HEK293 (cell line): ENCODE measurements at regions not wholly inside any gene's neighbourhood (a gene's known extent, or its start where the extent isn't known, plus 50 kb on each side); places are given as distances from the start of the nearest gene placed in this dataset.

Experiments
- CTCF ChIA-PET: fragments of 350-600 bp; formaldehyde crosslinking; extraction: SDS; loops from one replicate; lab custom pipeline; 2021; ENCODE audit warnings: antibody characterized with exemption; lab: Yijun Ruan, JAX
- POLR2A ChIA-PET: fragments of 300-600 bp; formaldehyde crosslinking; extraction: SDS; loops from one replicate; lab custom pipeline; 2020; ENCODE audit warnings: antibody characterized with exemption, inconsistent platforms; lab: Yijun Ruan, JAX
- H3K27ac ChIP-seq: fragments of 200-500 bp; sonication (Bioruptor generic); 2 replicates; pipeline ENCODE4 v1.5.1; 2014; ENCODE audit warnings: low read depth, low read length, control low read depth, inconsistent platforms; ENCODE audit errors: extremely low read depth
- H3K36me3 ChIP-seq, 2 experiments: fragments of 200-500 bp in 1 of 2; sonication (Bioruptor generic) in 1 of 2; 1 replicate in 1 of 2; 2 replicates in 1 of 2; pipeline ENCODE4 v1.5.1; 2014 to 2017; ENCODE audit warnings: inconsistent platforms in 2 of 2, low read length in 2 of 2; ENCODE audit not compliant: control insufficient read depth in 2 of 2, insufficient read depth in 1 of 2
- H3K4me1 ChIP-seq: fragments of 200-500 bp; sonication (Bioruptor generic); 2 replicates; pipeline ENCODE4 v1.5.1; 2014; ENCODE audit warnings: mild to moderate bottlenecking, low read length, inconsistent platforms; ENCODE audit not compliant: control insufficient read depth, insufficient read depth
- H3K4me3 ChIP-seq: 2 replicates; pipeline ENCODE4 v1.5.1; 2011; ENCODE audit warnings: low read depth, mild to moderate bottlenecking, control low read depth, low read length, moderate library complexity
- H3K9me3 ChIP-seq: fragments of 200-500 bp; sonication (Bioruptor generic); 2 replicates; pipeline ENCODE4 v1.5.1; 2014; ENCODE audit warnings: low read depth, low read length, inconsistent platforms; ENCODE audit not compliant: control insufficient read depth, insufficient read depth
- BCL11A ChIP-seq: fragments of 450-650 bp; formaldehyde crosslinking; IDR thresholded peaks from 2 replicates; pipeline ENCODE4 v1.5.1; 2016; ENCODE audit warnings: low read depth, missing biosample characterization, missing genetic modification characterization
- BCL11B ChIP-seq: fragments of 450-650 bp; formaldehyde crosslinking; IDR thresholded peaks from 2 replicates; pipeline ENCODE4 v1.5.1; 2016; ENCODE audit warnings: low read depth, missing biosample characterization, missing genetic modification characterization
- HOXC10 ChIP-seq: sonication (generic); formaldehyde crosslinking; IDR thresholded peaks from 2 replicates; pipeline ENCODE4 v1.8.1; 2023; ENCODE audit warnings: mild to moderate bottlenecking, missing genetic modification reagents
- WT1 ChIP-seq: fragments of 450-650 bp; formaldehyde crosslinking; IDR thresholded peaks from 2 replicates; pipeline ENCODE4 v1.5.1; 2016; ENCODE audit warnings: missing biosample characterization, missing genetic modification characterization
- ZEB2 ChIP-seq: fragments of 450-650 bp; formaldehyde crosslinking; IDR thresholded peaks from 2 replicates; pipeline ENCODE4 v1.5.1; 2016; ENCODE audit warnings: missing biosample characterization, missing genetic modification characterization
- ZFP3 ChIP-seq: fragments of 450-650 bp; formaldehyde crosslinking; IDR thresholded peaks from 2 replicates; pipeline ENCODE4 v1.5.1; 2016; ENCODE audit warnings: low read depth, missing biosample characterization, missing genetic modification characterization
- ZFP37 ChIP-seq: fragments of 450-650 bp; formaldehyde crosslinking; IDR thresholded peaks from 2 replicates; pipeline ENCODE4 v1.5.1; 2016; ENCODE audit warnings: missing biosample characterization, missing genetic modification characterization
- ZFP69B ChIP-seq: fragments of 450-650 bp; formaldehyde crosslinking; IDR thresholded peaks from 2 replicates; pipeline ENCODE4 v1.5.1; 2016; ENCODE audit warnings: missing biosample characterization, missing genetic modification characterization
- ZNF10 ChIP-seq: fragments of 450-650 bp; formaldehyde crosslinking; IDR thresholded peaks from 2 replicates; pipeline ENCODE4 v1.5.1; 2017; ENCODE audit warnings: missing biosample characterization, missing genetic modification characterization
- ZNF114 ChIP-seq: fragments of 450-650 bp; formaldehyde crosslinking; IDR thresholded peaks from 2 replicates; pipeline ENCODE4 v1.5.0; 2017; ENCODE audit warnings: missing biosample characterization, missing genetic modification characterization
- ZNF121 ChIP-seq: fragments of 450-650 bp; formaldehyde crosslinking; IDR thresholded peaks from 2 replicates; pipeline ENCODE4 v1.5.1; 2016; ENCODE audit warnings: missing biosample characterization, missing genetic modification characterization
- ZNF146 ChIP-seq: fragments of 450-650 bp; formaldehyde crosslinking; IDR thresholded peaks from 2 replicates; pipeline ENCODE4 v1.5.1; 2016; ENCODE audit warnings: missing biosample characterization, missing genetic modification characterization
- ZNF175 ChIP-seq: fragments of 450-650 bp; formaldehyde crosslinking; IDR thresholded peaks from 2 replicates; pipeline ENCODE4 v1.5.1; 2016; ENCODE audit warnings: missing biosample characterization, missing genetic modification characterization
- ZNF2 ChIP-seq: fragments of 450-650 bp; formaldehyde crosslinking; IDR thresholded peaks from 2 replicates; pipeline ENCODE4 v1.5.1; 2016; ENCODE audit warnings: missing biosample characterization, missing genetic modification characterization
- ZNF514 ChIP-seq: fragments of 450-650 bp; formaldehyde crosslinking; IDR thresholded peaks from 2 replicates; pipeline ENCODE4 v1.5.1; 2016; ENCODE audit warnings: missing biosample characterization, missing genetic modification characterization
- ZNF530 ChIP-seq: fragments of 450-650 bp; formaldehyde crosslinking; IDR thresholded peaks from 2 replicates; pipeline ENCODE4 v1.5.1; 2016; ENCODE audit warnings: low read depth, missing biosample characterization, missing genetic modification characterization
- ZNF555 ChIP-seq: fragments of 450-650 bp; formaldehyde crosslinking; conservative IDR thresholded peaks from 2 replicates; pipeline ENCODE4 v1.5.1; 2017; ENCODE audit warnings: missing biosample characterization, mild to moderate bottlenecking, missing genetic modification characterization, inconsistent platforms
- ZNF561 ChIP-seq: fragments of 450-650 bp; IDR thresholded peaks from 2 replicates; pipeline ENCODE4 v1.5.1; 2018; ENCODE audit warnings: missing biosample characterization, missing genetic modification characterization, borderline replicate concordance
- ZNF626 ChIP-seq: fragments of 450-650 bp; sonication (Bioruptor Pico); formaldehyde crosslinking; IDR thresholded peaks from 2 replicates; pipeline ENCODE4 v1.5.1; 2018; ENCODE audit warnings: missing biosample characterization, missing genetic modification characterization, inconsistent platforms
- ZSCAN30 ChIP-seq: fragments of 450-650 bp; IDR thresholded peaks from 2 replicates; pipeline ENCODE4 v1.5.1; 2018; ENCODE audit warnings: missing biosample characterization, mild to moderate bottlenecking, missing genetic modification characterization, moderate library complexity
- TF ChIP-seq, protein P1 (sequence below): fragments of 450-650 bp; formaldehyde crosslinking; IDR thresholded peaks from 2 replicates; pipeline ENCODE4 v1.5.1; 2016; ENCODE audit warnings: missing biosample characterization, missing genetic modification characterization
- TF ChIP-seq, protein P2 (sequence below): fragments of 450-650 bp; formaldehyde crosslinking; IDR thresholded peaks from 2 replicates; pipeline ENCODE4 v1.5.1; 2016; ENCODE audit warnings: missing biosample characterization, missing genetic modification characterization
- TF ChIP-seq, protein P3 (sequence below): fragments of 450-650 bp; formaldehyde crosslinking; IDR thresholded peaks from 2 replicates; pipeline ENCODE4 v1.5.1; 2017; ENCODE audit warnings: missing biosample characterization, missing genetic modification characterization

DNA sequence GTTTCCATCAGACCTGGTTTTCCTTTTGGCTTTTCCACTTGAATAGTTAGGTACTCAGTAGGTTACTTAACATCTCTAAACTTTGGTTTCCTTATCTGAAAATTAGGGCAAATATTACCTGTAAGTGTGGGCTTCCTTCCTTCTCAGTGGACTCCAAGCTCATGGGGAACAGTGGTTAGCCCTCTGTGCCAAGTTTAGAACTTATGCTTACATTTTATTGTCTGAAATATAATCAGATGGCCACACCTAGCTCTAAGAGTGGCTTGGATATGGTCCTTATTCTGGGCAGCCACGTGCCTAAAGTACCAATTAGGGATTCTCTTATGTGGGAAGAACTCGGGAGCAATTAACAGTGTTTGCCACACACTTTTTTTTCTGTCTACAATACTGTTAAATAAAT is 133.9 kb downstream of the UCHL1 start (continued):
- TF ChIP-seq, protein P1, sequence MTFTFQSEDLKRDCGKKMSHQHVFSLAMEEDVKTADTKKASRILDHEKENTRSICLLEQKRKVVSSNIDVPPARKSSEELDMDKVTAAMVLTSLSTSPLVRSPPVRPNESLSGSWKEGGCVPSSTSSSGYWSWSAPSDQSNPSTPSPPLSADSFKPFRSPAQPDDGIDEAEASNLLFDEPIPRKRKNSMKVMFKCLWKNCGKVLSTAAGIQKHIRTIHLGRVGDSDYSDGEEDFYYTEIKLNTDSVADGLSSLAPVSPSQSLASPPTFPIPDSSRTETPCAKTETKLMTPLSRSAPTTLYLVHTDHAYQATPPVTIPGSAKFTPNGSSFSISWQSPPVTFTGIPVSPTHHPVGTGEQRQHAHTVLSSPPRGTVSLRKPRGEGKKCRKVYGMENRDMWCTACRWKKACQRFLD (tag by site-specific recombination): no peak
- TF ChIP-seq HOXC10 (CRISPR knock-in tag) (no peak), BCL11A (tag by site-specific recombination) (no peak), ZNF114 (no peak), ZFP3 (tag by site-specific recombination) (no peak)
- TF ChIP-seq, protein P2, sequence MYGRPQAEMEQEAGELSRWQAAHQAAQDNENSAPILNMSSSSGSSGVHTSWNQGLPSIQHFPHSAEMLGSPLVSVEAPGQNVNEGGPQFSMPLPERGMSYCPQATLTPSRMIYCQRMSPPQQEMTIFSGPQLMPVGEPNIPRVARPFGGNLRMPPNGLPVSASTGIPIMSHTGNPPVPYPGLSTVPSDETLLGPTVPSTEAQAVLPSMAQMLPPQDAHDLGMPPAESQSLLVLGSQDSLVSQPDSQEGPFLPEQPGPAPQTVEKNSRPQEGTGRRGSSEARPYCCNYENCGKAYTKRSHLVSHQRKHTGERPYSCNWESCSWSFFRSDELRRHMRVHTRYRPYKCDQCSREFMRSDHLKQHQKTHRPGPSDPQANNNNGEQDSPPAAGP (tag by site-specific recombination): no peak

DNA sequence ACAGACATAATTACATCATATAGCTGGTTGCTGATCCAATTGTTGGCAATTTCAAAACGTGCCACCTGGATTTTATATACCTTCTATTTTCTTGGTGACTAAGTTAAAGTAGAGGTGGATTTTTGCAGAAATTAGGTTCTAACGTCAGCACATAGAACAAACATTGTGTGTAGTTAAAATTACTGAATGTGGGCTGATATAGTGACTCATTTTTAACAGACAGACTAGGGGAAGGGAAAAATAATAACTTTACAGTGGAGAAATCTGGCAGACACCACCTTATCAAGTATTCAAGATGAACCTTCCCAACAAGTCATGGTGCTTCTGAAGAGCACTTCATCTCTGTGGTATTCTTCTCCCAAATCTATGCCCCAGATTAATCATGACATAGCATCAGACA is 134.5 kb downstream of the UCHL1 start:
- Histone ChIP-seq H3K4me1 (no peaks in the 10 kb centered on the region), H3K9me3 (no peaks in the 10 kb centered on the region), H3K36me3 (no peaks in the 10 kb centered on the region), H3K4me3 (no peak overlapping the region), H3K27ac (no peak overlapping the region)
- ChIA-PET CTCF (no interaction called here), POLR2A (no interaction called here)
- no peak for TF ChIP-seq ZNF626 (tag by site-specific recombination)
- TF ChIP-seq BCL11B (tag by site-specific recombination): no peak
- no peak for TF ChIP-seq ZFP3 (tag by site-specific recombination)
- no peak for TF ChIP-seq ZFP37 (tag by site-specific recombination)
- no peak for TF ChIP-seq ZNF10 (tag by site-specific recombination)
- TF ChIP-seq ZNF2 (tag by site-specific recombination): no peak

DNA sequence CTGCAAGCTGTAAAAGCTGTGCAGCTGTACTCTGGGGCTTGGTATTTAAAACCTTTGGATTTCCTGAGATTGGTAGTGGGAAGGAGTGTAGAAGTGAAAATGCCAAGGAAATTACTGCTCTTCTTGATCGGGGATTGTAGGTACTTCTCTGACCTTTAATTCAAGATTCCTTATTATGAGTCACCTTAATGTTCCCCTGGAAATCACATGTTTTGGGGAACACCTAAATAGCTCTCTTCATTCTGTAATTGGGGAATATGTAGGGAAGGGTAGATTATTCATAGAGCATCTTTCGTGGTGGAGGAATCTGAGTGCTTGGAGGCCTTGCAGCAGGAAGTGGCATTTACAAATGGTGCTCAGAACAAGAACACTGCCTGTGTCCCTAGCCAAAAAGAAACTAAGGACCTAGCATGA is 137.8 kb downstream of the UCHL1 start:
- H3K4me3 ChIP-seq: no peak overlapping the region
- H3K36me3 ChIP-seq: no peaks in the 10 kb centered on the region
- TF ChIP-seq, protein P3, sequence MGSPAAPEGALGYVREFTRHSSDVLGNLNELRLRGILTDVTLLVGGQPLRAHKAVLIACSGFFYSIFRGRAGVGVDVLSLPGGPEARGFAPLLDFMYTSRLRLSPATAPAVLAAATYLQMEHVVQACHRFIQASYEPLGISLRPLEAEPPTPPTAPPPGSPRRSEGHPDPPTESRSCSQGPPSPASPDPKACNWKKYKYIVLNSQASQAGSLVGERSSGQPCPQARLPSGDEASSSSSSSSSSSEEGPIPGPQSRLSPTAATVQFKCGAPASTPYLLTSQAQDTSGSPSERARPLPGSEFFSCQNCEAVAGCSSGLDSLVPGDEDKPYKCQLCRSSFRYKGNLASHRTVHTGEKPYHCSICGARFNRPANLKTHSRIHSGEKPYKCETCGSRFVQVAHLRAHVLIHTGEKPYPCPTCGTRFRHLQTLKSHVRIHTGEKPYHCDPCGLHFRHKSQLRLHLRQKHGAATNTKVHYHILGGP (tag by site-specific recombination): no peak
- TF ChIP-seq ZNF121 (no peak), ZNF146 (tag by site-specific recombination) (no peak), ZNF626 (tag by site-specific recombination) (no peak), WT1 (tag by site-specific recombination) (no peak), ZNF530 (no peak), ZNF561 (tag by site-specific recombination) (no peak), ZEB2 (tag by site-specific recombination) (no peak), ZNF514 (tag by site-specific recombination) (no peak), ZSCAN30 (no peak), ZNF175 (tag by site-specific recombination) (no peak), ZNF2 (tag by site-specific recombination) (no peak), ZNF555 (tag by site-specific recombination) (no peak), ZFP69B (tag by site-specific recombination) (no peak), ZFP3 (tag by site-specific recombination) (no peak)
- TF ChIP-seq, all 188 proteins: peak for 0
- H3K27ac ChIP-seq: no peak overlapping the region
- CTCF ChIA-PET: interaction anchor here (0.6 to 0.7 kb wide), 2 partner anchors 10 to 234 kb away, joined by 3 read pairs; no protein-coding TSS in a partner anchor
- H3K4me1 ChIP-seq: no peaks in the 10 kb centered on the region
- POLR2A ChIA-PET: no interaction called here
- H3K9me3 ChIP-seq: no peaks in the 10 kb centered on the region
